Iris pigment epithelial cell (primary cell): ENCODE measurements at regions not wholly inside any gene's neighbourhood (a gene's known extent, or its start where the extent isn't known, plus 50 kb on each side); places are given as distances from the start of the nearest gene placed in this dataset.
"Not testable (repeated sequence)": the region's sequence is repeated elsewhere in the genome, so short reads cannot be mapped to it uniquely, and the experiment has no call there.

ENCODE experiments used
- DNase-seq: peaks from one replicate; pipeline ENCODE4 v3.0.0-alpha.2; 2011; ENCODE audit warnings: low read depth

DNA sequence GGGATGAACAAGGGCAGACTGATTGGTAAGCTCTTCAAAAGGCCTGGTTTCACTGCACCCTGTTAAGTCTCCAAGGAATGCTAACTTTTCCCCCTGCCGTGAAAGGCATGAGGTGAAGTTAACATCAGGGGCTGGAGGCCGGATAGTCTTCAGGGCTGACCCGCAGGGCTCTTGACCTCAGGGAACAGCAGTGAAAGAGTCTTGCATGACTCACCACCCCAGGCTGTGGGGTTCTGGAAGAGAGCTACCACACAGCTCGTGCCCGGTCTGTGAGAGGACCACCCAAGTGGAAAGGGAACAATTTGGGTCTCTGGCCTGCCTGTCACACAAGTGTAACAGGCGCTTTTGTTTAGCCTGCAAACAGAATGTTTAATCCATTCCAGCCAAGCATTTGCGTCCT is 504.9 kb downstream of the EDEM1 start:
- DNase-seq: no peak

DNA sequence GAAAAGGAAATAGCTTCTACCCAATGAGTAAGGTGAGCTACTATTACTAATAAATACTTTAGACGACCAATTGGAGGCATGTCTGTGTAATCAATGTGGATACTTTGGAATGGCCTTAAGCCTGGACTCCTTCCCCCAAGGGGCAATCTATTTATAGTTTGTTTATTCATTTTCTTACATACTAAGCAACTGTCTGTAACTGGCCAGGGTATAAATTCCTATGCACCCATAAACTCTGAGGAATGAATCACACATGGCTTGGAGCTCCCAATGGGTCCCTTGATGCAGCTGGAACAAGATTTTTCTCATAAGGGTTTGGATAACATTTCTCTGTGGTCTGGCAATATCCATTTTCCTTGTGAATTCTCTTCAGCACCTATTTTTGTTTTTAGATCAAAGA is 506.8 kb downstream of the EDEM1 start:
- DNase-seq: no peak

DNA sequence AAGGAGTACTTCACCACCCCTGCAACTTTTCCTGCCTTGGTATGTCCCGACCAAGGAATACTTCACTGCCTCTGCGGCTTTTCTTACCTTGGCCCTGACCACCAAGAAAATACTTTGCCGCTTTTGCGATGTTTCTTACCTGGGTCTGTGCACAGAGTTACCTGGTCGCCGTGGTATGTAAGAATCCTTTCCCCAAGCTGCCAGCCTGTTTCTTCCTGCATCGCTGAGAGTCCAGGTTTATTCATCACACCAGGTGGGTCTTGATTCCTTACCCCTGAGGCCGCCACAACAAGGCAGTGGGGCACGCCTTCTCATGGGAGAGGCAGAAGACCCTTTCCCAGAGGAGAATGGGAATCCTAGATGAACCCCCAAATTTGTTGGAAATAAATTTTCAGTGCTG is 511.3 kb downstream of the EDEM1 start:
- no peak for DNase-seq

DNA sequence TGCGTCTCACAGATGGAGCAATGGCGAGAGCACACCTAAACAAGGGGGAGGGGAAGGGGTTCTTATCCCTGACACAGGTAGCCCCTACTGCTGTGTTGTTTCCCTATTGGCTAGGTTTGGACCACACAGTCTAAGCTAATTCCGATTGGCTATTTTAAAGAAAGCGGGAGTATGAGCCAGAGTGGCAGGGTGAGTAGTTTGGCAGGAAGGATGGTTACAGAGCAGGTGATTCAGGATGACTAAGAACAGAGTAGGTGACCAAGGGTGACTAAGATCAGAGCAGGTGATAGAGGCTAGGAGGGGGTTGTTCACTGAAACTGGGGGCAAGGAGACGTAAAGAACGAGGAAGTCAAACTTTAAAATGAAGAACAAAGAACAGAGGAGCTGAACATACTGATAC is 511.8 kb downstream of the EDEM1 start:
- no peak for DNase-seq

DNA sequence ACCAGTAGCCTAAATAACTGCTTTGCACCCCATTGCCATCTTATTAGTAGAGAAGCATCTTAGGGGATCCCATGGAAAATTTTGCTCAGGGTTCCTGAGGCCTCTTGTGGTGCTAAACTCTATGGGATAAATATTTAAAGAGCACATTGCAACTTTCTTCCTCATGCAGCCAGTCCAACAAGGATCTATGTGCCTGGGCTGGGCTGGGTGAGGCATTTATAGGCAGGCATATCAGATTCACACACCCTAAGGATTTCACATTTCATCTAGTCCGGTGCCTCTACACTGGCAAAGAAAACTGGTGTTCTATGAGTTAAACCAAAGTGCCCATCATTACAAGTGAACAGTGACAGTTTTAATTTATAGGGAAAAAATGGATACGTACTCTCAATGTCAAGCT is 512.3 kb downstream of the EDEM1 start:
- no peak for DNase-seq

DNA sequence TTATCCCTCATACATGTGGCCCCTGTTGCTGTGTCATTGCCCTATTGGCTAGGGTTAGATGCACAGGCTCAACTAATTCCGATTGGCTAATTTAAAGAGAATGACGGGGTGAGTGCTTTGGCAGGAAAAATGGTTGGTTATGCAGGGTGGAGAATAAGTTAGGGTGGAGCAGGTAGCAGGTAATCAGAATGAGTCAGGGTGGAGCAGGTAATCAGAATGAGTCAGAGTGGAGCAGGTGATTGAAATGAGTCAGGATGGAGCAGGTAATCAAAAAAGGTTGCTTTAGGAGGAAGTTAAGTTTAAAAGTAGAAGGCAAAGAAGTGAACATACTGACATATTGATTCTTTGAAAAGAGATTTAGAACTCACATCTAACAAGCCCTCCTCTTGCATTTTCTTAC is 513.5 kb downstream of the EDEM1 start:
- DNase-seq: not testable (repeated sequence)

DNA sequence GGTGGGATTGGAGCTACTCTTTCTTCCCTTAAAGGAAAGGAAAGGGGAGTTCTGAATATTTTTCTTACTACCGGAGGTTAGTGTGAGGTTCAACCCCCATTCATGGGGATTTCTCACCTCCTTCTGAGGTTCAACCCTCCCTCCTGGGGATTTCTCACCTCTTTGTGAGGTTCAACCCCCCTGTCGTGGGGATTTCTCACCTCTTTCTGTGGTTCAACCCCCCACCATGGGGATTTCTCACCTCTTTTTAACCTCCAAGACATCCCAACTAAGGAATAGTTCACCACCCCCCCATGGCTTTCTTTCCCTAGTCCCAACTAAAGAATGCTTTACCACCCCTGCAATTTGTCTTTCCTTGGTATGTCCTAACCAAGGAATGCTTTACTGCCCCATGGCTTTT is 520.3 kb downstream of the EDEM1 start:
- no peak for DNase-seq

DNA sequence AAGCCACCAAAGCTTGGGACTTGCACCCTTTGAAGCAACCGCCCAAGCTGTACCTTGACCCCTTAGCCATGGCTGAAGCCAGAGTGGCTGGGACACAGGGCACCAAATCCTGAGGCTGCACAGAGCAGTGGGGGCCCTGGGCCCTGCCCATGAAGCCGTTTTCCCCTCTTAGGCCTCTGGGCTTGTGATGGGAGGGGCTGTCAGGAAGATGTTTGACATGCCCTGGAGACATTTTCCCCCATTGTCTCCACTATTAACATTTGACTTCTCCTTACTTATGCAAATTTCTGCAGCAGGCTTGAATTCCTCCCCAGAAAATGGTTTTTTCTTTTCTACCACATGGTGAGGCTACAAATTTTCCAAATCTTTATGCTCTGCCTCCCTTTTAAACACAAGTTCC is 522.2 kb downstream of the EDEM1 start:
- no peak for DNase-seq

DNA sequence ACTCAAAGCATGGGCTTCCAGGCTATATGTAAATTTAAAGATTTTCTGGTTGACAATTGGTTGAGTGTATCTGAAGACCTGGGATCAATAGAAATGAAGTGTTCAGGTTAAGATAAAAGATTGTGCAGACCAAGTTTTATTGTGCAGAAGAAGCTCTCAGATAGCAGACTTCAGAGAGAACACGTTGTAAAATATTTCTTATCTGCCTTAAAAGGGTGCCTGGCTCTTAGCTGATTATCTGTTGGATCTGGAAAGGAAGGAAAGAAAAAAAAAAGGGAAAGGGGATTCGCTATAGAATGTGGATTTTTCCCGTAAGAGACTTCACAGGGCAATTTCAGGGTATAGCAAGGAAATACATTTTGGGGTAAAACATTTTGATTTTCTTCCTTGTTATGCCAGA is 523.2 kb downstream of the EDEM1 start:
- DNase-seq: no peak

DNA sequence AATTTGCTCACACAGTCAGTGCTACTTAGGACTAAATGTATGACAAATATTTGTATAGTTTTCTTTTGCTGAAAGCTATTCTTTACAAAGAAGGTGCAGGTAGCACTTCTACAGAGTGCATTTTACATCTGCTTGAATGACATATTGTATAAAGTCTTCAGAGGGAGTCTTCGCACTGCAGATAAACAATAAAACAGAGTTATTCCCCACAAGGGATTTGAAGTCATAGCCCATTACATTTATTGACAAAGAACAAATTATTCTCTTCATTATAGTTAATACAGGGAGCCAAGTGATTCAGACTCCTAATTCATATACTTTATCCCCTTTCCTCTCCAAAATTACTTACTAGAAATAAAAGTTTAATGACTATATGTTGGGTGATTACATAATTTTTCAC is 529.7 kb downstream of the EDEM1 start:
- DNase-seq: no peak

DNA sequence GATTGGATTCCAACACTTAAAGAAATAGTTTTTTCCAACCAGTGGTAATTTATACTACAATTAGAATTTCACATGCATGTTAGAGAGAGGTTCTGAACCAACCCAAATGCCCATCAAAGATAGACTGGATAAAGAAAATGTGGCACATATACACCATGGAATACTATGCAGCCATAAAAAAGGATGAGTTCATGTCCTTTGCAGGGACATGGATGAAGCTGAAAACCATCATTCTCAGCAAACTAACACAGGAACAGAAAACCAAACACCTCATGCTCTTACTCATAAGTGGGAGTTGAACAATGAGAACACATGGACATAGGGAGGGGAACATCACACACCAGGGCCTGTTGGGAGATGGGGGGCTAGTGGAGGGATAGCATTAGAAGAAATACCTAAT is 532.2 kb downstream of the EDEM1 start:
- DNase-seq: not testable (repeated sequence)

DNA sequence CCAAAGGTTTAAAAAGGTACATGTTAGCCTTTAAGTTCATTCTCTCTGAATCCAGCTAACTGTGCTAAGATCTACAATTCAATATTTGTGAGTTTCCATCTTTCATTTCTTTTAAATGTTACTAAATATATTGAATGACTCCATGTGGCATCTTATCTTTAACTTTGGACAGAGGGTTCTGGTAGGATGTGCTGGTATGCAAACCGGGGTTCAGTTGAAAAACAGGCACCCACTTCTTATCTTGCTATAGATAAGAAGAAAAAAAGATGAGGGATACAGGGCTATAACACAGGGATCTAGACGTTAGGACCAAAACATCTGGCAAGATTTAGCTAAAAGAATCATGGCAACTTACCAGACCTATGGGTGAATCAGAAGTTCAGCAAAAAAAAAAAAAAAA is 538.3 kb downstream of the EDEM1 start:
- no peak for DNase-seq

DNA sequence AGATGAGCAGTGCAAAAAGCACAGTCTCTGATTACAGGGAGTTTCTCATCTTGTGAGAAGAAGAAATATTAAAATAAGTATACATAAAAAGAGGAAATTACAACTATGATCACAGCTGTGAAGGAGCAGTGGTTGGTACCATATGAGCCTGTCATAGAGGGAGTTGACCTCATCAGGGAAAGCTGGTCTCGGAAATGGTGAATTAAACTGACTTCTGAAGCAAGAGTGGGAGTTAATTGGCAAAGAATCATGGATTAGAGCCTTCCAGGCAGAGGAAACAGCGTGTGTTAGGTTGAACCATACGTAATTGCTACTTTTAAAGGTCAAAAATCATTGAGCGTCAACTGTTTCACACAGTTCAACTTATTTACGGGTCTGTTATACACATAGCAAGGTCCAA is 539.1 kb downstream of the EDEM1 start:
- DNase-seq: no peak

DNA sequence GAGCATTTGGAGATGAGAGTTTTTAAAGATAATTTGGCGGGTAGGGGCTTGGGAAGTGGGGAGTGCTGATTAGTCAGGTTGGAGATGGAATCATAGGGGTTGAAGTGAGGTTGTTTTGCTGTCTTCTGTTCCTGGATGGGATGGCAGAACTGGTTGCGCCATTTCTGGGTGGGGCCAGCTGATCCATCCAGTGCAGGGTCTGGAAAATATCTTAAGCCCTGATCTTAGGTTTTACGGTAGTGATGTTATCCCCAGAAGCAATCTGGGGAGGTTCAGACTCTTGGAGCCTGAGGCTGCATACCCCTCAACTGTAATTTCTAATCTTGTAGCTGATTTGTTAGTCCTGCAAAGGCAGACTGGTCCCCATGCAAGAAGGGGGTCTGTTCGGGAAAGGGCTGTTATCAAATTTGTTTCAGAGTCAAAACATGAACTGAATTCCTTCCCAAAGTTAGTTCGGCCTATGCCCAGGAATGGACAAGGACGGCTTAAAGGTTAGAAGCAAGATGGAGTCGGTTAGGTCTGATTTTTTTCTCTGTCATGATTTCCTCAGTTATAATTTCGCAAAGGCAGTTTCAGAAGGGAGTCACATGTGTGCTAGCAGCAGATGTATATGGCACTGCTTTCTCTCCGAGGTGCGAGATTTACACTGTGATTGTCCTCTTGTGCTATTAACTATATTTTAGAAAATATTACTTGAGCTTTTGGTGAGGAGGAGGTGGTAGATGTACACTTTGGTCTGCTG is 540.4 kb downstream of the EDEM1 start:
- no peak for DNase-seq

DNA sequence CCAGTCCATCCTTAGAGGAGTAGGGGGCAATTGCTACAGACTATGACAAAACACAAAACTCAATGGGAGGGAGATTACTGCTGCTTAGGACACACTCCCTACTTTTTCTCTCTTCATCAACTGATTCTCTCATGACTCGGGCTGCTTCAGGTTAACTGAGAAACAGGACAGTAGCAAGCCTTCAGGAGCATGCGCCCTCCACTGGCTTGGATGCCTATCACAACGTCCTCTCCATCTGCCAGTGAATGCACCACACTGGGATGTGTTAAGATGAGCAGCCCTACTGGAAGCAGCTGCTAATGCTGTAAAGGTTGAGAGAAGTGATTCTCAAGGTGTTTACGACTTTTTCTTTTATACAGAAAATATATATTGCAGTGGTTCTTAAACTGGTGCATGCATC is 542.3 kb downstream of the EDEM1 start:
- no peak for DNase-seq

DNA sequence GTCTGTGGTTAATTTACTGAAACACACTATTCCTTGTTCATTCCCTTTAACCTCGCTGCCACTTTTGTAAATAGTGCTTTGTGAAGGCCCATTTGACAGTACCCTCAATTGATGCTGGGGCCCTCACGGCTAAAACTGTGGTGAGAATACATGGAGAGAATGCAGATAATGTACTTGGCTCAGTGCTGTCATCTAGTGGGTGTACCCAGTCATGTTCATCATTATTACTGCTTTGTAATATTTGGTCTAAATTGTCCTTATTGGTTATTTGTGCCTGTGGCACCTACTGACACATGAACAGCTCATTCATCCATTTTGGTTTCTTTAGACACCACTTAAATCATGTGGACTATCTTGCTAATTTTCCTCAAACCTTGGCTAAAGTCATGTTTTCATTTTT is 543.6 kb downstream of the EDEM1 start:
- no peak for DNase-seq

DNA sequence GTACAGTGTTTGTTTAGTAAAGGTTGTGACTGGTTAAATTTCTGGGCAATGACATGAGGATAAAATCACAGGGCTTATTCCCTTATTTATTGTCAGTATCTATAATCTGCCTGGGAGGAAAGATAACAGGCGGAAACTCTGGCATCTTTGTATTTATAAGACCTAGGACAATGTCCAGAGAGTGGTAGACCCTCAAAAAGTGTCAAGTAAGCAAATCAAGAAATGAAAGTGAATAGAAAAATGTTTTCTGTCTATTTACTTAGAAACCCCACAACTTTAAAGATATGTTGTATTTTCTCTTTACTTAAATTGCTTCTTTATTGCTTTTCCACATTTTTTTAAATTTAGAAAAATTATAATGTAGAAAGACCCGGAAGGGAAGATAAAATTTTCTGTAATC is 544.6 kb downstream of the EDEM1 start:
- no peak for DNase-seq

DNA sequence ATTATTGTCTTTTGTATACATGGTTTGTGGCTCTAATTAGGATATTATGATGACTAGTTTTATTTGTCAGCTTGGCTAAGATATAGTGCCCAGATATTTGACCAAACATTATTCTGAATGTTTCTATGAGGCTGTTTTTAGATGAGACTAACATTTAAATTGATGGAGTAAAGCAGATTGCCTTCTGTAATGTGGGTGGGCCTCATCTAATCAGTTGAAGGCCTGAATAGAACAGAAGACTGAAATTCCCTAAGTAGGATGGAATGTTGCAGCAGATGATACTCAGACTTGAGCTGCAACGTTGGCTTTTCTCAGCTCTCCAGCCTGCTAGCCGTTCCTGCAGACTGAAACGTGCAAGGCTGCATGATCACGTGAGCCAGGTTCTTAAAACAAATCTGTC is 546.5 kb downstream of the EDEM1 start:
- no peak for DNase-seq

DNA sequence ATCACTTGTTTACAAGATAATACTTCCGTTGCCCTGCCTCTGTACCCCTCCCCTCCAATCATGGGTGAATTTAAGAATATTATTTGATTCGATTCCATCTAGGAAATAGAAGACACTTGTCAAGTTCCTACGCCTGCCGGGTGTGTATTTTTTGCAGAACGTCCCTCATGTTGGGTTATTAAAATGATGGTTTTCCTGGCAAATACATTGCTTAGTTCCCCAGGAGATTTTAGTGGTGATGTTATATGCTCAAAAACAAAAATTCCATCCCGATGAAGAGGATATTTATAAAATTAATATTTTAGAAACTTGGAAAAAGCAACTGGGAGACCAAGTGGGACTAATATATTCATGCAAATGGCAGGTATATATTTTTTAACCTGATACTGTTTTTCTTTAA is 548.4 kb downstream of the EDEM1 start:
- no peak for DNase-seq

DNA sequence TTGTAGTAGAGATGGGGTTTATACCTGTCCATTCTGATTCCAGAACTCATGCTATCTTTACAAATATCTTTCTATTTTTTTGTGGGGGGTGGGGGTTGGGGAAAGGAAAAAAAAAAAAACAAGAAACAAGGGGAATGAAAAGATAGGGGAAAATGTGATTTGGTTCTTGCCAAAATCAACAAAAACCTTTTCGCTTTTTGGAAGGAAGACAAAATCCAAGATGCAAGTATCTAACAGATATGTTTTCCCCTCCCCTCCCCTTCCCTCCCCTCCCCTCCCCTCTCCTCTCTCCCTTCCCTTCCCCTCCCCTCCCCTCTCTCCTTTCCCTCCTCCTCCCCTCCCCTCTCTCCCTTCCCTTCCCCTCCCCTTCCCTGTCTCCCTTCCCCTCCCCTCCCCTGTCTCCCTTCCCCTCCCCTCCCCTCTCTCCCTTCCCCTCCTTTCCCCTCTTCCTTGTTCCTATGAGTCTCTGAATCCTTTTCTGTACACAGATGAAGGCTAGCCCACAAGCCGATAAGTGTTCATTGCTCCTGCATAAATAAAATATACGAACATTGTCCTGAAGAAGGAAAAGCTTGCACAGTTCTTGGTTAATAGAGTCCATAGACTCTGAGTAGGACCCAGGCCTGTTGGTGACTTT is 551.9 kb downstream of the EDEM1 start:
- DNase-seq: no peak

DNA sequence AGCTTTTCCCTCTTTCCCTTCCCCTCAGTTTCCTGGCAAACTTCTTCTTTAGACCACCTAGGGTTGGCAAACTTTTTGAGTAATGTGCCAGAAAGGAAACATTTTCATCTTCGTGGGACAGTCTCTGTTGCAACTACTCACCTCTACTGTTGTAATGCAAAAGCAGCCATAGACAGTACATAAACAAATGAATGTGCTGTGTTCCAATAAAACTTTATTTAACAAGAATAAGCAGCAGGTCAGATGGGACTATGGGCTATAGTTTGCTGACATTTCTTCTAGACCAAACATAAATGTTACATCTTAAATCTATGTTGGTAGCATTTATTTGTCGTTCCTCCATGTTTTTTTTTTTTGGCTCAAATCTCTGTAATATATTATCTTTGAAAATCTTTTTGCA is 552.4 kb downstream of the EDEM1 start:
- DNase-seq: no peak

DNA sequence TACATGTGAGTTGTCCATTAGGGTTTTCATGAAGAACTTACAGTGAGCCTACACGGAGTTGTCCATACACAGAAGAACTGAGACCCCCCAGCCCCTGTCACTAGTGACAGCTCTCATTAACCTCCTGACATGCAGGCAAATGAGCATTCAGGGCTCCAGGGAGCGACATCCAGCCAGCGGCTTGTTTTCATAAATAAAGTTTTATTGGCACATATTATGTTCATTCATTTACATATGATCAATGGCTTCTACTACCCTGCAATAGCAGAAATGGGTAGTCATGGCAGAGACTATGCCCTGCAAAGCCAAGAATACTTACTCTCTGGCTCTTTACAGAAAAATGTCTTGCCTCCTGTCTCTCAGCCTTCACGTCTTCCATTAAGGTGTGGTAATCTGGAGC is 553.5 kb downstream of the EDEM1 start:
- no peak for DNase-seq

DNA sequence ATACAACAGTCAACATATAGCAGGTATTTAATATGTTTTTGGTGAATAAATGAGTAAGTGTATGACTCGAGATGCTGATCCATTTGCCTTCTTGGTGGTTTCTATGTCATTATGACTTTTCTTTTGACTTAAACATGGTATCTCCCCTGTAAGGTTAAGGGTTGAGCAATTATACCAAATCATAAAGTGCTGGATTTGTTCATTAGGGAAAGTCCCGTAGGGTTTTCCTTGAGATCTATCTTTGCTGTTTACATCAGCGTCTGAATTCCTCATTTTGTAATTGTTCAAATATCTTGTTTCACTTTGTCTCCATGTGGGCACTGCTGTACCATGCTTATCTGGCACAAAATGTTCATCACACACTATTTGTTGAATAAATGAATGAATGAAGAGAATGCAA is 562.6 kb downstream of the EDEM1 start:
- DNase-seq: no peak
